ENCODE measurements at regions not wholly inside any gene's neighbourhood (a gene's known extent, or its start where the extent isn't known, plus 50 kb on each side); places are given as distances from the start of the nearest gene placed in this dataset.

DNA sequence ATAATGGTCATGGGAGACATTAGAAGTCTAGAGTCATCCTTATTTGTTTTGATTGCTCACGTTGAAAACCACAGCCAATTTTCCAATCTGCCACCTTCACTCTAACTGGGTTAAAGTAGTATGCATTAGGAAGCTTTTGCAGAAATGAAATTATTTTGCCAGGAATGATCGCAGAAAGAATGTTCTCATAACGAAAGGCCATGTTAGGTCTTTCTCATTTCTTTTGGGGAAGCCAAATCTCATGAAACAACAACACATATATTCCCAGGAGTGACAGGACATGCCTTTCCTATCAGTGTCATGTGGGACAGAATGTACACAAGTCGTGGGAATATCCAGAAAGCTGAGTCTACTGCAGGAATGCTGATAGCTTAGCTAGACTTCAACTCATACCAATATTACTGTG, 386.3 kb downstream of the AASDHPPT start:
- no peak for DNase-seq

DNA sequence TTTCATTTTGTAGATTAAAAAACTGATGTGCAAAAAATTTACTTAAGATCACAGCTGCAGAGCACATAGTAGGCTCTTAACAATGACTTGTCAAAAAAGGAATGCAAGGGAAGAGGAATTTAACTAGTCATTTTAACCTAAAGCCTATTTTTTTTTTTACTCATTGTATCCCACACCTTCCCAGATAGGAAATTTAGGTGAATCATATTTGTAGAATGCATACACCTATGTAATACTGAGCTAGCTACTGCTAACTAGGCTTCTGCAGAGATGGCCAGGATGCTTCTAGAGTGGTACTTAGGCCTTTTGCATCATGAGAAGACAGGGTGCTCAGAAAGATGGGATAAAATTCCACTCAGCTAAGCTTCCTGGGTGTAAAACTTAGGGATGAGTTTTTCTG, 387.3 kb downstream of the AASDHPPT start:
- no peak for DNase-seq

DNA sequence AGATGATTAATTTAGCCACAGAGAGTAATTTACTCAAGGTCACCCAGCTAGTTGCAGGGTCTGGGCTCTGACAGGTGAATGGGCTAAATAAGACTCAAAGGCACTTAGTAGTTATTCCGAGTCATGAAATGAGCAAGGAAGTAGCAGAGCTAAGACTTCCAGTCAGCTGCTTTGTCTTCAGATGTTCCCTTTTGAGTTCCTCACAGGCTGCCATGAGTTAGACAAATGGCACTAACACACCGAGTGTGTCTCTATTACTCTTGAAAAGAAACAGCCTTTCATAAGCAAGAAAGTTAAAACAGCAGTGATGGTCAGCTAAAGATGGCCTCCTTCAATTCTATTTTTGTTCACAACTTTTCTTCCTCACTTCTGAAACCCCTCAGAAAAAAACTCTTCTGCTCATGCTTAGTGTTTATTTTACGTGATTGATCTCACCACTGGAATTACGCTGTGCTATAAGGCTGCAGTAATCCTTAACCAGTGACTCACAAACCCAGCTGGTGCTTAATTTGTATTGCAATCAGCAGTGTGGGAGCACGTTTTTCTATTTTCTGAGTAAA, 389.1 kb downstream of the AASDHPPT start:
- DNase-seq: no peak

DNA sequence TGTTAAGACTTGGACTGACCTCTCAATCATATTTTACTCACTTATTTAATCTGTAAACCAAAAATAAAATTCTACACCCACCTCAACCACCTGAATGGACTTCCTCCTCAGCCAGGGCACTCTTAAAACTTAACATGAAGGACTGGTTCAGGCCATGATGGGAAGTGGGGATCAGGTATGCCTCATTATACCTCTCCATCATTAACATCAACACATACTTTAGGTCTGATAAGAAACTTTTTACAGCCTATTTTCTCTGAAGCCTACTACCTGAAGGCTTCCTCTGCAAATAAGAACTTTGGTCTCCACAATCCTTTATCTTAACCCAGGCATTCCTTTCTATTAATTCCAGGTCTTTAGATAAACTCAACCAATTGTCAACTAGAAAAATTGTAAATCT, 390.0 kb downstream of the AASDHPPT start:
- no peak for DNase-seq

DNA sequence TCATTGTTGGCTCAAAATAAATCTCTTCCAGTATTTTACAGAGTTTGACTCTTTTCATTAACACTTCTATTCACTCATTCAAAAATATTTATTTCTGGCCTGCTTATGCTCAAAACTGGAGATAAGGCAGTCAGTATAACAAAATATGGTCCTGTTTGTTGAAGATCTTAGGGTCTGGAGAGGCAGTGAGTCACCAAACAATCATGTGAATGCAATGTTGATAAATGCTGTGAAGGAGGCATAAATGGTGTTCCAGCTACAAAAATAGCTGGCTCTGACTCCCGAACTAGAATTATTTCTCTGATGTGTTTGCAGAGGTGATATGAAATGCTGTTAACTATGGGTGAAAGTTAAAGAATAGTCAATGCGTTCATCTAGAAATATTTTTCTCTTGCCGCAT, 390.6 kb downstream of the AASDHPPT start:
- no peak for DNase-seq

DNA sequence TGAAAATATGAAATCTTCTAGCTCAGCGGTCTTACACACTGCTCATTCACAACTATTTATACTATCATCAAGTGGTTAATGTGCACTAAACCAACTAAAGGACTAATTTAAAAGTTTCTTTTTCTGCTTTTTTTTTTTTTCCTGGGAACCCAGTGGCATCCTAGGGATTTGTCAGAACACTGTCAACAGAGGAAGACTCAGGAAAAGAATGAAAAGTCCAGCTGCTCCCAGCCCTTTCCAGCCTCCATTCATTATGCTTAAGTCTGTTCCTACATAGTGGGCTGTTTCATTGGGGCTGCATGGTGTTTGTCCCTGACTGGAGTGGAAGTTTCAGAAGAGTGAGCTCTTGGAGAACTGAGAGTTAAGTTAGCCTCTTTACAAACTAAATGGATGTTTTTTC, 391.1 kb downstream of the AASDHPPT start:
- DNase-seq: no peak

DNA sequence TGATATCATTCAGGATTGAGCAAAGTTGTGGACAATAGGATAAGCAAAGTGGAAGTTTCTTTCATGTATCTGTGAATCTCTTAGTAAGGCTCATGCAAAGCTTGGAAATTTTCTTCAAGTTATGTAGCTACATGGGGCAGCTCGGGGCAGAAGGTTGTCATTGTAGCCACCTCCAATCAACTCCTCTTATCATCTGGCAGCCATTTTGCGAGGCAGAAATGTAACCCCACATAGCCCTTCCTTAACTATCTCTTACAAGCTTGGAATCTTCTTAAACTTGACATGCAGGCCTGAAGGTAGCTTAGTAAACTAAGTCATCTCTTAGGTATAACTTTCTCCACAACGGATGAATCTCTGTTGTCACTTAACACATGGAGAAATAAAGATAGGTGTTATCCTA, 392.8 kb downstream of the AASDHPPT start:
- DNase-seq: no peak

DNA sequence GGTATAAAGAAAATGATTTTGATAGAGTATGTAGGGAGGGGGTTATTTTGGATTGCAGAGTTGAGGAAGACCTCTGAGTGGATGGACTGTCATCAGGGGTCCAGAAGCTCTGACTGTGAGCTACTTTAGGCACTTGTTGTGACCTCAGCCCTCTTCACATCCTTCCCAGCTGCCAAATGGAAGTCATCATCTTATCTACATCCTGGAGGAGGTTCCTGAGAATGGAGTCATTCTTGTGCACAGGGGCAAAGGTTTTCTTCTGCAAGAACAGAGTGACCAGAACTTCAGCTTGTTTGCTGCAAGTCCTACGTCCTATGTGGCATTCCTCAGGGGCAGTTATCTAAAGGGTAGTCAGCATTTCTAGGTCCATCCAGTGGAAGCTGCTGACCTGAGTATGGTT, 393.8 kb downstream of the AASDHPPT start:
- no peak for DNase-seq

DNA sequence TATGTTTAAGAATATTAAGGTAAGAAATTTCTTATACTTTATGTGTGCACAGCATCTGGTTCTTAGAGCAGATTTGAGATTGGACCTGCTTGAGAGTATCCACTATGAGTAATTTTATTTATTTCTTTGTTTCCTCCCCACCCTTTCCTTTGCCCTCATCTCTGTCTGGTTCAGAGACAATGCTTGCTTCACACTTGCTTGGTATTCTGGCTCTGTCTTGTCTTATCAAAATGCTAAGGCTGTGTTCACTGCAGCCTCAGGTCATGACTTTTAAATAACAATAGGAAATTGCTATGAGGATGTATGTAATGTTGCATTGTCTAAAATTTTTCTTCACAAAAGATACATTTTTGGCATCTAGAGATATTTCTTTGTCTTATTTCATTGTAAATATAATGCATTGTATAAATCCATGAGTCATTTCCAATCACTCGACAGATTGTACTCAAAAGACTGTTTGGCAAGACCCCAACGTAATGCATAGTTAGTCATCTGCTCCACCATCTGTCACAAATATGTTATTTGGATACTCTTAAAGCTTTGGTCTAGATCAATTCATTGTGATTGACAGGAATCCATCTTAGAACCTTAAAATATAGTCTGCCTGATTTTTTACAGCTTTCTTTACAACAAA, 395.7 kb downstream of the AASDHPPT start:
- no peak for DNase-seq

DNA sequence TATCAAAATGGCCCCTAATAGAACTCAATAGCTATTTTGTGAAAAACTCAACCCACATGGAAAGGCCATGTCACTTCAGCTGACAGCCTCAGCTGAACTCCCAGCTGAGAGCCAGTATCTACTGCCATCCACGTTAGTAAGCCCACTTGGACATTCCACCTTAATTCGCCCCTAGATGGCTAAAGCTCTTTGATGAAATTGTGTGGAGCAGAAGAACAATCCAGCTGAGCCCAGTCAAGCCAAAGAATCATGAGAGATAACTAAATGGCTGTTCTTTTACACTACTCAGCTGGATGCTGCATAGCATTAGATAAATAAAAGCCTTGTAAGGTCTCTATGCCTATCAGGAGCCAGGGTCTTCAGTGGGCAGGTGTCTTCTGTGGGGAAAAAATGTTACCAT, 396.8 kb downstream of the AASDHPPT start:
- DNase-seq: no peak

DNA sequence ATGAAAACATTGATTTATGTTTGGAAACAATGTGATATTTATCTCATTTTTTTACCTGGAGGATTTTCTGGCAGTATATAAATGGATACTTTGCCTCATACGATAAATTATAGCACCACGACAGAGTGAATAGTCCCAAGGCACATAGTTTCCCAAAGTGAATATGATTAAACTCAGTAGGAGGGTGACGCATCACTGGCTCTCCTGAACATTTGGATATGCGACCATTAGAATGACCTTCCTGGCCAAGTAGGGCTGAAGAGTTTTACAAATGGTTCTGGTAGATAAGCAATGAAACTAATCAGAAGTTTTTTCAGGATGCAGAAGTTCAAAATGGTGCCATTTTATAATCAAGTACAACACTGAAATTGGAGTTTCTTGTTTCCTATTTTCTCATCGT, 397.7 kb downstream of the AASDHPPT start:
- DNase-seq: no peak

DNA sequence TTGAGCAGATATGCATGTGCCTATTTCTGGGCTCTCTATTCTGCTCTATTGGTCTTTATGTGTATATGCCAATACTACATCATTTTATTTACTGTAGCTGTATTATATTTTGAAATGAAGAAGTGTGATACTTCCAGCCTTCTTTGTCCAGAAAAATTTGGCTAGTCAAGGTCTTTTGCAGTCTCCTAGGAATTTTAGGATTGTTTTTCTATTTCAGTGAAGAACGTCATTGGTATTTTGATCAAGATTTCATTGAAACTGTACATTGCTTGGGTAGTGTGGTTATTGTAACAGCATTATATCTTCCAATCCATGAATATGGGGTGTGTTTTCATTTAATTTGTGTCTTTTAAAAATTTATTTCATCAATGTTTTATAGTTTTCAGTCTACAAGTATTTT, 400.3 kb downstream of the AASDHPPT start:
- DNase-seq: no peak

DNA sequence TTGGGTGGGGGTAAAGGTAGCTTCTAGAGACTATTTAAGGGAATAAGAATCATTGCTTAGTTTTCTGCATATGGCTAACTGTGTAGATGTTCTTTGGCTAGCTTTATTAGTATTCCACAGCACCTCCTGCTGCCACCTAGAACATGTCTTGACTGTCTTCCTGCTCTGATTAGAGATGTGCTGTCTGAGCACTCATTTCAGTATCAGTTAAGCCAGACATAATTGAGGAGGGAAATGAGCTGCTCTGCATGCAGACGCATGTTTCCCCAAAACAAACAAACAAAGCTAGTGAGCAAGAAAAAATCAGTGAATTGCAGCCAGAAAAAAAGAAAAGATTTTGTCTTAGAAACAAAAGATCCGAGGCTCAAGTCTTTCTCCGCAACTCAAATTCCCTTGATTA, 402.2 kb downstream of the AASDHPPT start:
- DNase-seq: no peak

DNA sequence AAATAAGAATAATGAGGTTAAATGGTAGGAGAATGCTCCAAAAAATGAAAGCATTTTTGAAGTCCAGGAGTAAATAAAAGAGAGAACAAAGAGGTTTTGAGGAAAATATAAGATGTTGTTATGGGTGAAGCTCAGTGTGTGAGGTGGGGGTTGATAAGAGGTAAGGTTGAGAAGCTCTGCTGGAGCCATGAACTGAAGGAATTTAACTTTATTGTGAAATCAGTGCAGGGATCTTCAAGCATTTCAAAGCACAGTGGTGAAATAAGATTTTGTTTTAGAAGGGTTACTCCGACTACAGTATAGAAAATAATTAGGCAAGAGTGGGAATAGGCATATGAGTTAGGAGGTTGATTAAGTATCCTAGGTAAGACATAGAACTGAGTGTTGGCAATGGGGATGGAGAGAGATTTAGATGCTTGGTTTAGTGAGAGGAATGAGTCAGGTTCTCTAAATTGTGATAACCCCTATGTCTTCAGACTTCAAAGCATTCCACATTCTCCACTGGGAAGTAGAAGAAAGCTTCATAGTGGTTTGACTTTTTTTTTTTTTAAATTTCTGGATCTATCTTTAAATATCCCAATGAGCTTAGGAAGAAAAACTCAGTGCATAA, 403.2 kb downstream of the AASDHPPT start:
- DNase-seq: no peak

DNA sequence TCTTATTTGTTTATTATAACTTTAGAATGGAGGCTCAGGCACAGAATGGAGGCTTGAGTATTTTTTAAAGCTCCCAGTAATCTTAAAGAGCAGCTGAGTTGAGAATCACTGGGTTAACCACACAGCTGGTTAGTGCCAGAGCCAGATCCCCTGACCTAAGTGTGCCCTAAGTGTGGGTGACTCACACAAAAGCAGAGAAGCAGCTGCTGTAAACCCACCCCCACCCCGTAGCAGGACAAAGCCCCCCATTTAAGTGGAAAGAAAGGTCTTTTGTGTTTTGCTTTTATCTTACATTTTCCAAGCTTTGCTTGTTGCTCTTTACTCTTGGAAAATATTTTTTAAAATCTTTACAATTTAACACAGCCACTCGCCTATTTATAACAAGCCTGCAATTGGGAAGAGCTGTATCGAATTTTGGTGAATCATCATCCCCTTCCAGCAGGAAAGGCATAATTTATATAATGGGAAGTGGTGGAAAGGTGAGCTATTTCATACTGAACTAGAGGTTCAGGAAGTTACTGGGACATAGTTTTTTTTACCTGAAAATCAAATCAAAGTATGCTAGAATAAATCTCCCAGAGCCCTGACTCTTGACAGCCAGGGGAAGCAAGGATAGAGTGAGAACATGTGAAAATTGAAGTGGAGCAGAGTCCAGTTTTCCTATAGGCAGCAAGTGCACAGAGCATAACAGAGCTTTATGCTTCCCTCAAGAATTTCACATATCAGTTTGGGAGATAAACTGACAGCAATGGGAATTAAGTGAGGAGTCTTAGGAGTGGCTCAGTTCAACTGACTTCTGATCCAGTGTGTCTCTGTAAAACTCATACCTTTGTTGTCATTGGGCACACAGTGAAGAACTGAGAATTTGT, 405.7 kb downstream of the AASDHPPT start:
- DNase-seq: no peak

DNA sequence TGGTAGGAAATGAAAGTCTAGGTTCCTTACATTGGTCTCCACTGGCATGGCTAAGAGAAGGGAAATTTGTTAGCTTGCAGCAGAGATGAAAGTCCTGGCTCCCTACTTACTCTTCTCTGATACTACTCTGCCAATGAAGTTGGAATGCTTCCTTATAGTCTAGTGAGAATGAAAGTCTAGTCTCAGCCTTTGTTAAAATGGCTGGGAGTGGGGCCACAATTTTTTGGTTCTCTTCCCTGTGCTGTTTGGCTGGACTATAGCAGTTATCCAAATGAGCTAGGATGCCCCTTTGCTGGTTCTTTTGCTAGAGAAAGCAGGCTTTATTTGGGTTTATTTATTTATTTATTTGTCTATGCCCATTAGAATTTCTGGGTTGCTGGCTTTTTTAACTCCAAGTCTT, 414.3 kb downstream of the AASDHPPT start:
- no peak for DNase-seq

DNA sequence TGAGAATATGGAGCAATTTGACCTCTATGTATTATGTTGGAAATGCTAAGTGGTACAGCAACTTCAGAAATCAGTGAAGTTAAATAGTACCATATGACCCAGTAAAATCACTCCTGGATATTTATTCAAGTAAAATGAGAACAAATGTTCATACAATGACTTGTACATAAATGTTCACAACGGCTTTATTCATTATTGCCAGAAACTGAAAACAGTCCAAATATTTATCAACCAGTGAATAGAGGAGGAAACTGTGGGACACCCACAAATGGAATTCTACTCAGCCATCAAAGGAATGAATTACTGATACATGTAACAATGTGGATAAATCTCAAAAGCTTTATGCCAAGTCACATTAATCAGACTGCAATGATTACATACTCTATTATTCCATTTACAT, 416.3 kb downstream of the AASDHPPT start:
- no peak for DNase-seq

DNA sequence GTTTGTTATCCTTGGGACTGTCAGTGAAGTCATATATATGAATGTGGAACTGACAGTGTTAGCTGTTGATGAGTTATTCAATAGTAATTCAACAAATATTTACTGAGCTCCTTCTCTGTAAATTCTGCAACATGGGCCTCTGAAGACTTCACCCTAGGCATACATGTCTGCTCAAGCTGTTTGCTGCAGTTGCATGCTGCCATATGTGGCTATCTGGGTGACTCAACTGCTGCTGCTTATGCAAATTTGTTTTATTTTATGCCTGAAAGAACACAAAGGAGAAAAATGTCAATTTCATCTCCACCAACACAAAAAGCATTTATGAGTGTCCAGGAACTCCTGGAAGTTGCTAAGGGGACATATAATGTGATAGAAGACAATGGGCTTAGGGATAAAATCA, 417.6 kb downstream of the AASDHPPT start:
- DNase-seq: no peak

DNA sequence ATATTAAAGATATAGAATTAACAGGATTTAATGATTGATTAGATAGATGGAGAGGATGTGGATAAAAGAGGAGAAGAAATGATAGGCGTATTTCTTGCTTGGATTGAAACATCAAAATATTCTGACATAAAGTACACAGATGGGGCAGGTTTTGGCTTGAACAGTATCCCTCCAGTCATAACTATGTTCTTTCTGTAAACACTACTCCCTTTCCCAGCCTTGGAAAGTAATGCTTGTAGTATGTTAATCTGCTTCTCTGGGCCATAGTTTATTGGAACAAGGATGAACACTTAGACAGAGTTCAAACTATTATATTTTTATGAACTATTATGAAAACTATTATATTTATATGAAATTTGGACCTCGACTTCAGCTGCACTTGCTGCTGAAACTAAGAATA, 419.2 kb downstream of the AASDHPPT start:
- no peak for DNase-seq

DNA sequence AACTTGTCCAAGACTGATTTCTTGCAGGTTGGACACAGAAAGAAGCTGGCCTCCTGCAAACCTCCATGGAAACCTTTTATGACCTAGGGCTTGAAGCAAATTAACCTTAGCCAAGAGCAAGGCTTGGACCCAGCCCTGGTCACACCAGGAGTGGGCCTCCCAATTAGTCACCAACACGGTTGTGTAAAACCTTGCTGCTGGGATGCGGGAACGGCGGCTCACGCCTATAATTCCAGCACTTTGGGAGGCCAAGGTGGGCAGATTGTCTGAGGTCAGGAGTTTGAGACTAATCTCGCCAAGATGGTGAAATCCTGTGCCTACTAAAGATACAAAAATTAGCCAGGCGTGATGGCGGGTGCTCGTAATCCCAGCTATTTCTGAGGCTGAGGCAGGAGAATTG, 419.9 kb downstream of the AASDHPPT start:
- no peak for DNase-seq

DNA sequence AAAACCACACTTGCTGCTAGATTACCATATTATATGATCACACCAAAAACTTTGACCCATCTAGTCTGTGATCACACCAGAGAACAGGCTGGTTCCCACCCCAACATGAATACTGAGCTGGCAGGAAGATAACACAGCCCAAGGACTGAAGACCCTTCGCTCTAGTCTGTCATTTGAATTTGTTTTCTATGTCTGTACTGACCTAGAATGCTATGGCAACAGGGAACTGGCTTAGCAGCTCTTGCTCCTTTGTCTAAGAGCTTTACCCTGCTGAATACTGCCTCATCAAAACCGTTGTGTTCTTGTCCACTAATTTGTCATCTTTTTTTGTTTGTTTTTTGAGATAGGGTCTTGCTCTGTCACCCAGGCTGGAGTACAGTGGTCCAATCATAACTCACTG, 420.4 kb downstream of the AASDHPPT start:
- no peak for DNase-seq

DNA sequence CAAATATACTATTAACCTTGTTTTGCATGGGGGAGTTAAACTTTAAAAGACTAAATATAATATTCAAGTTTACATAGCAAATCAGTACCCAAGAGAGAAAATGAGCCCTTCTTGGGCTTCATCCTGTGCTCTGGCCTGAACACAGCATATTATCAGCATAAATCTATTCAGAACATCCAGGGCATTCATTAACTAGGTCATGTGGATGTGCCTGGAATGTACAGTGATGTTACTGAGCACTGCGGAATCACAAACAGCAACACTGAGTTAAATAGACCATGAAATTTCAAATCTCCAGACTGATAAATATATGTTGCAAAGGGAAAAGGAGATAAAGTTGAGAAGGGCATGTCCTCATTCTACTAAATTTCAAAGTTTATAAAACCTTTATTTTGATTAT, 426.4 kb downstream of the AASDHPPT start:
- no peak for DNase-seq

DNA sequence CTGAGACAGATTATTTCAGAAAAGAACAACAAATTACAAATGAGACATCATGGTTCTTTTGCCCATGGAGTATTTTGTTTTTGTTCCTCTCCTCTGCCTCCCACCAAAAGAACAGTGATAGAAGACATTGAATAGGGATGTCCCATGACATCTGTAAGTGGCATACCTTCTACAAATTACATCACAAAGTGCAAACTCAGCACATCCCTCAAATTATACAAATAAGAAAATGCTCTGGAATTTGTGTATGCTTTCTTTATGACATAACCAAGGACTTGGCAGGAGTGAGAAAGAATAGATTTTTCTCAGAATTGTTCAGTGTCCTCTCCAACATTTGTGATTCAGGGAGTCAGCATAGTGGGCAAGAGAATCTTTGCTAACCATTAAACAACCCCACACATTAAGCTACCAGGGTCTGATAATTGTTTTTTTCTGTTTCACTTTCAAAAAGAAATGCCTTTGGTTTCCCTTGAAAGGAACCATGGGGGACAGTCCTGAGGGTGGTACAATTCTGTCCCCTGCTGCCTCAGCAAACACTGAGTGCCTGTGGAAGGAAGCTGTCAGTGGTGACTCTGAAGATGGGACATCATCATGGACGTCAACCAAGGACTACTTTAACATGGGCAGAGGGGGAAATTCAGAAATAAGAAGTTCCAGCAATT, 430.3 kb downstream of the AASDHPPT start:
- DNase-seq: no peak
